ENCODE measurements at regions not wholly inside any gene's neighbourhood (a gene's known extent, or its start where the extent isn't known, plus 50 kb on each side); places are given as distances from the start of the nearest gene placed in this dataset.
"Not testable (repeated sequence)": the region's sequence is repeated elsewhere in the genome, so short reads cannot be mapped to it uniquely, and the experiment has no call there.

GRCh38 chr1:184818646-184819045 is 64.0 kb upstream of the EDEM3 start:
- ATAC-seq: no peak
- Mint-ChIP-seq H3K9me3 (peaks cover 0 to 4% of the 10 kb centered on the region in 2 donors), H3K36me3 (peaks cover 0 to 27% of the 10 kb centered on the region in 2 donors), H3K27ac (no peak overlapping the region)
- no peak for DNase-seq (ENCODE audit: low spot score in 2 of 2)

GRCh38 chr1:184817003-184817402 is 62.3 kb upstream of the EDEM3 start:
- not testable (repeated sequence) for H3K27ac Mint-ChIP-seq; H3K9me3 Mint-ChIP-seq; DNase-seq (ENCODE audit: low spot score in 2 of 2); ATAC-seq
- H3K36me3 Mint-ChIP-seq: peaks cover 0 to 32% of the 10 kb centered on the region in 2 donors

GRCh38 chr1:184813528-184814089 is 59.0 kb upstream of the EDEM3 start:
- ATAC-seq (no peak), DNase-seq (ENCODE audit: low spot score in 2 of 2) (no peak)
- H3K27ac Mint-ChIP-seq: no peak overlapping the region
- H3K9me3 Mint-ChIP-seq: peaks cover 0 to 4% of the 10 kb centered on the region in 2 donors
- peaks cover 0 to 32% of the 10 kb centered on the region in 2 donors for H3K36me3 Mint-ChIP-seq

GRCh38 chr1:184811439-184812111 is 56.9 kb upstream of the EDEM3 start:
- Mint-ChIP-seq H3K27ac (no peak overlapping the region), H3K36me3 (peaks cover 0 to 20% of the 10 kb centered on the region in 2 donors), H3K9me3 (no peaks in the 10 kb centered on the region)
- ATAC-seq (no peak), DNase-seq (ENCODE audit: low spot score in 2 of 2) (no peak)

DNA sequence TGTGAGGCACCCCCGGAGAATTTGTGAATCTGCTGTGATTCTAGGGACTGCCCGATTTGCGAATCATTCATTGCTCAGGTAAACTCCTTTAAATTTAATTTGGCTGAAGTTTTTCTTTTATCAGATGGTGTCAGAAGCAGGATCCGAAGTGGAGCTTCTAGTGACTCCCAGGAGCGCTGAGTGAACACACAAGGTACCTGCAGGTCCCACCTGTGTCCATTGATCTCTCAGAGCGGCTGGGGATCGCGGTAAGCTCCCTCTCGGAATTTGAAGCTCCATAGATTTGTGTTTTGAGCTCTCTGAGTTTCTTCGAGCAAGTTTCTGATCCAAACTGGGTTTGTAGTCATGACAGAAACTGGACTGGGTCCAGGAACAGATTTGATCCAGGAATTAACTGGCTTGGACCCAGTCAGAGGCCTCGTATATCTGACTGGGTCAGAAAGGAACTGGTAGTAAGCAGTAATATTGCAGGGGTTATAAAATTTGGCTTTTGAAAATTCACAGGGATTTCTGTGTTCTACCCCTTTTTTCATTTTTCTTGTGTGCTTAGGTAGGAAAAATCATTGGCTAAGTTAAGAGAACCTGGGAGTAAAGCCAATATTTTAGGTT is 56.2 kb upstream of the EDEM3 start:
- no peaks in the 10 kb centered on the region for H3K9me3 Mint-ChIP-seq
- no peak overlapping the region for H3K27ac Mint-ChIP-seq
- DNase-seq (ENCODE audit: low spot score in 2 of 2) (no peak), ATAC-seq (no peak)
- peaks cover 0 to 21% of the 10 kb centered on the region in 2 donors for H3K36me3 Mint-ChIP-seq

- Mint-ChIP-seq H3K9me3 (no peaks in the 10 kb centered on the region), H3K27ac (no peak overlapping the region), H3K36me3 (peaks cover 0 to 11% of the 10 kb centered on the region in 2 donors)
- DNase-seq (ENCODE audit: low spot score in 2 of 2): no peak
- no peak for ATAC-seq
Measured at GRCh38 chr1:184806296-184806721, 51.7 kb upstream of the EDEM3 start.

DNA sequence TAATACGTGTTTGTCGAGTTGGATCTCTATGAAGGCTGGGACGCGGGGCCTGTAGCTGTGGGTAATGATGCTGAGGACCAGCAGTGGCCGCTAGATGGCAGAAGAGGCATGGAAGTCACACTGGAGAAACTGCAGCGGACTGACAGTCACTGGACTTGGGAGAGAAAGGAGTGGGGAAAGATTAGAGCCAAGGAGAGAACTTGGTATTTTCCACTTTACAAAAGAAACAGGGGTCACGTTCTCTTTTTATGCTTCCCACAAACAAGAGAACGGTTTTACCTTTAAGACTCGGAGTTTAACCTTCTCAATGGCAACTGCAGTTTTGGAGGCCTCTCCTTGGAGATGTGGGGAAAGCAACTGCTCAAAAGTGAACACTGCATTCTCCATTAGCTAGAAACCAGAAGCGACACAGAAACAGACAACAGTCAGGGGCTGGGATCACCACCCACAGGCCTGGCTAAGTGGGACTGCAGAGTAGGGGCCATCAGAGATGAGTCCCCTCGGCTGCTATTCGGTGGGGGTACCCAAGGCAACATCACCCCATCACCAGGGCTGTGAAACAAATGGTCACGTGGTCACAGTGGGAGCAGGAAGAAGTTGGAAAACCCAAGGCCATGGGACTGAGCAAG is 51.1 kb upstream of the EDEM3 start:
- peak; percentile 97 to 98 for ATAC-seq
- Mint-ChIP-seq H3K9me3 (no peaks in the 10 kb centered on the region), H3K27ac (peak overlapping the region in 1 of 2 donors; percentile 30), H3K36me3 (peaks cover 0 to 11% of the 10 kb centered on the region in 2 donors)
- peak; percentile 72 to 85 for DNase-seq (ENCODE audit: low spot score in 2 of 2)
